Activated T-helper 1 cell treated with anti-CD3 and anti-CD28 coated beads, Interleukin-12 subunit alpha, Interleukin-12 subunit beta, Interleukin-2, Interleukin-4 antibody, amounts not matched to agents 30 ng/mL and 10 ng/mL and 1 ng/mL, durations not matched to agents 14 hours and 24 hours and 36 hours (primary cell): ENCODE measurements at regions not wholly inside any gene's neighbourhood (a gene's known extent, or its start where the extent isn't known, plus 50 kb on each side); places are given as distances from the start of the nearest gene placed in this dataset.

ENCODE experiments used
- DNase-seq: peaks from one replicate; pipeline ENCODE4 v3.0.0; 2021; ENCODE audit warnings: low spot score
- H3K27ac Mint-ChIP-seq: one replicate; pipeline ENCODE4 v1.8.0; 2021; ENCODE audit warnings: mild to moderate bottlenecking, mixed read lengths
- H3K27me3 Mint-ChIP-seq: one replicate; pipeline ENCODE4 v1.8.0; 2022; ENCODE audit warnings: mild to moderate bottlenecking, moderate library complexity, mixed read lengths; ENCODE audit not compliant: insufficient read depth
- H3K36me3 Mint-ChIP-seq: one replicate; pipeline ENCODE4 v1.8.0; 2021; ENCODE audit warnings: low read depth, mixed read lengths
- H3K4me1 Mint-ChIP-seq: one replicate; pipeline ENCODE4 v1.8.0; 2021; ENCODE audit warnings: low read depth, mixed read lengths
- H3K4me3 Mint-ChIP-seq: one replicate; pipeline ENCODE4 v1.8.0; 2021; ENCODE audit warnings: mild to moderate bottlenecking, moderate library complexity, mixed read lengths
- H3K9me3 Mint-ChIP-seq: one replicate; pipeline ENCODE4 v1.8.0; 2021; ENCODE audit warnings: mixed read lengths
- intact Hi-C: fragments of 100-400 bp; cut with micrococcal nuclease; formaldehyde crosslinking; loops from one replicate; pipeline ENCODE4 v1.15.1; 2024

GRCh38 chr2:19580264-19580663 lies 221.8 kb upstream of the OSR1 start:
- DNase-seq: no peak
- Mint-ChIP-seq H3K9me3 (no peaks in the 10 kb centered on the region), H3K4me3 (no peak overlapping the region), H3K36me3 (no peaks in the 10 kb centered on the region), H3K4me1 (no peaks in the 10 kb centered on the region), H3K27ac (no peak overlapping the region), H3K27me3 (peaks cover 12% of the 10 kb centered on the region)
- intact Hi-C loops: no loop called here

GRCh38 chr2:19579461-19579860 lies 221.0 kb upstream of the OSR1 start:
- no peak overlapping the region for H3K27ac Mint-ChIP-seq
- no peaks in the 10 kb centered on the region for H3K9me3 Mint-ChIP-seq
- no peak for DNase-seq
- H3K4me1 Mint-ChIP-seq: no peaks in the 10 kb centered on the region
- peaks cover 10% of the 10 kb centered on the region for H3K27me3 Mint-ChIP-seq
- H3K36me3 Mint-ChIP-seq: no peaks in the 10 kb centered on the region
- intact Hi-C loops: no loop called here
- no peak overlapping the region for H3K4me3 Mint-ChIP-seq

- Mint-ChIP-seq H3K9me3 (no peaks in the 10 kb centered on the region), H3K4me1 (no peaks in the 10 kb centered on the region)
- intact Hi-C loops: no loop called here
These were observed 219.3 kb upstream of the OSR1 start for GRCh38 chr2:19577723-19578122.

DNA sequence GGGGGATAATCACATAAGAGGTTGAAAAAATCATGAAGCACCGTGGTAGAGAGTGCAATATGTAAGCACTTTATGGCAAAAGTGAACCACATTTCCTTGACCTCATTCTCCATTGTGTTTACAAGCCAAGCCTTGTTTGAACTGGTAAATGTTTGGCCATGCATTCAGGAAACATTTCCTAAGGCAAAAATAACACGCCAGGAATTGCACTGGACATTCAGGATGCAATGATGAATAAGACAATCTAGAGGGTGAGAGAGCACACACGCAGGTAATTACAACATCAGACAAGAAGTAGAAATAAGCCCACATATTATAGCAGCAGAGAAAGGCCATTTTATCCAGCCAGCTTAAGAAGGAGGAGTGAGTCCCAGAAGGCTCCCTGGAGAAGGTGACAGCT lies 218.0 kb upstream of the OSR1 start:
- Mint-ChIP-seq H3K4me1 (no peaks in the 10 kb centered on the region), H3K27ac (no peak overlapping the region), H3K9me3 (no peaks in the 10 kb centered on the region), H3K4me3 (no peak overlapping the region), H3K36me3 (no peaks in the 10 kb centered on the region), H3K27me3 (peaks cover 10% of the 10 kb centered on the region)
- intact Hi-C loops: no loop called here
- no peak for DNase-seq

More at GRCh38 chr2:19577723-19578122, 219.3 kb upstream of the OSR1 start:
- Mint-ChIP-seq H3K36me3 (no peaks in the 10 kb centered on the region), H3K27ac (no peak overlapping the region), H3K27me3 (peaks cover 10% of the 10 kb centered on the region), H3K4me3 (no peak overlapping the region)
- DNase-seq: no peak

- no peak overlapping the region for H3K4me3 Mint-ChIP-seq
- H3K27me3 Mint-ChIP-seq: peaks cover 10% of the 10 kb centered on the region
- H3K9me3 Mint-ChIP-seq: no peaks in the 10 kb centered on the region
- H3K27ac Mint-ChIP-seq: no peak overlapping the region
- no peaks in the 10 kb centered on the region for H3K4me1 Mint-ChIP-seq
- intact Hi-C loops: no loop called here
- H3K36me3 Mint-ChIP-seq: no peaks in the 10 kb centered on the region
- DNase-seq: no peak
These were observed 217.2 kb upstream of the OSR1 start for GRCh38 chr2:19575641-19576040.

DNA sequence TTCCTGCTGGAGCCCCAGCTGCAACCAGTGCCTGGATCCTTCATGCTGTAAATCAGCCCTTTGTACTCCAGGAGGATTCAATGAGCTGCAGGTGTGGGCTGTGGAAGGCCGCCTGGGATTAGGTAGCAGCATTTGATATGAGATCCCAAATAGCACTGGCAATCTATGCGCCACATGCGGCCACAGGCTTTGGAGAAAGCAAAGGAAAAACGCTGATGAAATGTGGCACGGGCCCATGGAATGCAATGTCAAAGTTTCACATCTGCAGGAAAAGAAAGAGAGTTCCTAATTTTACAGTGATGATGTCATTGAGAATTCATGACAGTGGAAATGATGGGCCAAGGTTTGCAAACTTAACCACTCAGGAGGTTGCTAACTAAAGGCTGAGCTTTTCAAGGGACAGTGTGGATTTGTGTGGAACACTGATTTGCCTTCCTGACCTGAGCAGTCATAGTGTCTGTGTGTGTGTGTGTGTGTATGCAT lies 216.4 kb upstream of the OSR1 start:
- intact Hi-C loops: no loop called here
- no peak for DNase-seq
- no peak overlapping the region for H3K27ac Mint-ChIP-seq
- no peaks in the 10 kb centered on the region for H3K36me3 Mint-ChIP-seq
- no peaks in the 10 kb centered on the region for H3K4me1 Mint-ChIP-seq
- no peak overlapping the region for H3K4me3 Mint-ChIP-seq
- peaks cover 10% of the 10 kb centered on the region for H3K27me3 Mint-ChIP-seq
- no peaks in the 10 kb centered on the region for H3K9me3 Mint-ChIP-seq

GRCh38 chr2:19573784-19574183 lies 215.4 kb upstream of the OSR1 start:
- H3K9me3 Mint-ChIP-seq: no peaks in the 10 kb centered on the region
- no peaks in the 10 kb centered on the region for H3K4me1 Mint-ChIP-seq
- no peak overlapping the region for H3K27ac Mint-ChIP-seq
- DNase-seq: no peak
- no peaks in the 10 kb centered on the region for H3K36me3 Mint-ChIP-seq
- H3K27me3 Mint-ChIP-seq: peaks cover 10% of the 10 kb centered on the region
- intact Hi-C loops: no loop called here
- no peak overlapping the region for H3K4me3 Mint-ChIP-seq

DNA sequence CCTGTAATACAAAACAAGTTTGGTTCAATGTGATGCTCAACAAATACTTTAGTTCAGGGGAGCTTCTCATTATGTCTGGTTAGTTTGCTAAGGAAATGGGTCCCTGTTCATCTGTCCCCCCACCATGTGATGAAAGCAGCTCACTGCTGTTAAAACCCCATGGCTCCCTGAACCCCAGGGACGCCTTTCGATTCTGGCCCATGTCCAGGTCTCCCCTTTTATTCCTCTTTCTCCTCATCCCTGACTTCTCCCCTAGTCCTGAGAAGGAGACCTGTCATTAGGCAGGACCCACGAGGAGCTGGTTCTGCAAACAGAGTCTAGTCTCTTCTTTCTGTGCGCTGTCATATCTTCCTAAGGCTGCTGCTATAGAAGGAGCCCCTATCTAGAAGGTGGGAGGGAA lies 213.3 kb upstream of the OSR1 start:
- Mint-ChIP-seq H3K27ac (no peak overlapping the region), H3K9me3 (no peaks in the 10 kb centered on the region), H3K36me3 (no peaks in the 10 kb centered on the region), H3K4me3 (no peak overlapping the region), H3K4me1 (no peaks in the 10 kb centered on the region), H3K27me3 (peaks cover 3% of the 10 kb centered on the region)
- DNase-seq: no peak
- intact Hi-C loops: no loop called here

- no peak for DNase-seq
- intact Hi-C loops: no loop called here
These were observed 210.9 kb upstream of the OSR1 start for GRCh38 chr2:19569300-19569791.

GRCh38 chr2:19568809-19569208 lies 210.4 kb upstream of the OSR1 start:
- no peaks in the 10 kb centered on the region for H3K4me1 Mint-ChIP-seq
- intact Hi-C loops: no loop called here
- H3K27me3 Mint-ChIP-seq: peaks cover 4% of the 10 kb centered on the region
- H3K27ac Mint-ChIP-seq: no peak overlapping the region
- DNase-seq: no peak
- H3K4me3 Mint-ChIP-seq: no peak overlapping the region
- no peaks in the 10 kb centered on the region for H3K36me3 Mint-ChIP-seq
- no peaks in the 10 kb centered on the region for H3K9me3 Mint-ChIP-seq

More at GRCh38 chr2:19569300-19569791, 210.9 kb upstream of the OSR1 start:
- Mint-ChIP-seq H3K27ac (no peak overlapping the region), H3K9me3 (no peaks in the 10 kb centered on the region), H3K27me3 (no peaks in the 10 kb centered on the region), H3K36me3 (no peaks in the 10 kb centered on the region), H3K4me1 (no peaks in the 10 kb centered on the region), H3K4me3 (no peak overlapping the region)

GRCh38 chr2:19560785-19561184 lies 202.4 kb upstream of the OSR1 start:
- no peak overlapping the region for H3K27ac Mint-ChIP-seq
- no peaks in the 10 kb centered on the region for H3K36me3 Mint-ChIP-seq
- H3K4me3 Mint-ChIP-seq: no peak overlapping the region
- H3K27me3 Mint-ChIP-seq: peaks cover 15% of the 10 kb centered on the region
- H3K9me3 Mint-ChIP-seq: no peaks in the 10 kb centered on the region
- no peak for DNase-seq
- peaks cover 11% of the 10 kb centered on the region for H3K4me1 Mint-ChIP-seq
- intact Hi-C loops: no loop called here

DNA sequence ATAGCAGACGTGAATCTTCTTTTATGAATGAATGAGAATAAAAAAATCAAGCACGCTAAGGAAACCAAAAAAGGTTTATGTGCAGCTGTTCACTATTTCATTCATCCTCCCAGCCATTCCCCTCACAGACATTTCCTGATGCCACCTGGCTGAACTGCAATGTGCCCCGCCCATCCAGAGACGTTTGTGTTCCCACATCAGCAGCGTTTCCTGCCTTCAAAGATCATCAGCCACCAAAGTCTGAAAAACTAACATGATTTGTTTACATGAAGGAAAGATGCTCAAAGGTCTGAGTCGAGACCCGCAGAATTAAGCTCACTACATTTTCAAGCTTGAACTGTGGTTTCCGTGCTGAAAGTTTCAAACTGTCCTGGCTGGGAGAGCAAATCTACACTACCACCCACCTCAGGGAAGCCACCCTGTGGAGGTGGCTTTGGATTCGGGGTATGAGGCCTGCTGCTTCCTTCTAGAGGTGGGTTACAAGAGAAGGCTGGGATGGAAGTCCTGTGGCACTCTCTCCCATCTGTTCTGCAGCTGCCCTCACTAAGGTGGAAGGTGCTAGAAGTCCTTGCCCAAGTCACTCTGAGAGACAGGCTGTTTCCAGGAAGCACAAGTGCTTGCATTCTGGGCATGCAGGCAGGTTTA lies 201.3 kb upstream of the OSR1 start:
- intact Hi-C loops: no loop called here
- Mint-ChIP-seq H3K9me3 (no peaks in the 10 kb centered on the region), H3K36me3 (no peaks in the 10 kb centered on the region), H3K27me3 (peaks cover 17% of the 10 kb centered on the region), H3K4me1 (peaks cover 11% of the 10 kb centered on the region), H3K27ac (no peak overlapping the region), H3K4me3 (no peak overlapping the region)
- DNase-seq: no peak

- Mint-ChIP-seq H3K27ac (no peak overlapping the region), H3K27me3 (peaks cover 12% of the 10 kb centered on the region), H3K4me1 (peaks cover 11% of the 10 kb centered on the region), H3K36me3 (no peaks in the 10 kb centered on the region), H3K9me3 (no peaks in the 10 kb centered on the region), H3K4me3 (no peak overlapping the region)
- DNase-seq: no peak
- intact Hi-C loops: no loop called here
These were observed 198.2 kb upstream of the OSR1 start for GRCh38 chr2:19556648-19557047.

DNA sequence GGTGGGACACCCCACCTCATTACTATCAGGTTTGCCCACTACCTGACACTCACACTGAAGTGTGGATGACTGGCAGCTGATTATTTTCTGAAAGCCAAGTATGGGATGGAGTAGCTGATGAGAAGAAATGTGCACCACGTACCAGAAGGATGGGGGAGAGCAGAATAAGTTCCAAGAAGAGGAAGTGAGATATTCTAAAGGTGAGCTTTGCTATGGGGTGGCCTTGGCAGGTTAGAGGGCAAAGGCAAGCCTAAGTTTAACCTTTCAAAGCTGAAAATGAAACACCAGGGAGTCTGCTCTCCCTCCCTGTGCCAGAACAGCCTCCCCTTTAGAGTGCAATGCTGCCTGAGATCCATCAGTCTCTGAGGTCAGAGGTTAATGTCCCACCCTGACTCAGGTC lies 196.1 kb upstream of the OSR1 start:
- intact Hi-C loops: no loop called here
- no peaks in the 10 kb centered on the region for H3K36me3 Mint-ChIP-seq
- no peak for DNase-seq
- H3K4me3 Mint-ChIP-seq: no peak overlapping the region
- H3K4me1 Mint-ChIP-seq: peaks cover 1% of the 10 kb centered on the region
- H3K9me3 Mint-ChIP-seq: no peaks in the 10 kb centered on the region
- peaks cover 3% of the 10 kb centered on the region for H3K27me3 Mint-ChIP-seq
- no peak overlapping the region for H3K27ac Mint-ChIP-seq
